ENCODE measurements at regions not wholly inside any gene's neighbourhood (a gene's known extent, or its start where the extent isn't known, plus 50 kb on each side); places are given as distances from the start of the nearest gene placed in this dataset.

GRCh38 chr13:82176751-82177150, 1705.5 kb downstream of the SLITRK1 start:
- TF ChIP-seq EZH2 (IDR thresholded peaks at IDR 0.05) (no peak), POLR2AphosphoS5 (IDR thresholded peaks at IDR 0.05; ENCODE audit: borderline replicate concordance, low read depth, low read length) (no peak)

Measured in SK-N-MC (cell line).